ENCODE measurements at regions not wholly inside any gene's neighbourhood (a gene's known extent, or its start where the extent isn't known, plus 50 kb on each side); places are given as distances from the start of the nearest gene placed in this dataset.

DNA sequence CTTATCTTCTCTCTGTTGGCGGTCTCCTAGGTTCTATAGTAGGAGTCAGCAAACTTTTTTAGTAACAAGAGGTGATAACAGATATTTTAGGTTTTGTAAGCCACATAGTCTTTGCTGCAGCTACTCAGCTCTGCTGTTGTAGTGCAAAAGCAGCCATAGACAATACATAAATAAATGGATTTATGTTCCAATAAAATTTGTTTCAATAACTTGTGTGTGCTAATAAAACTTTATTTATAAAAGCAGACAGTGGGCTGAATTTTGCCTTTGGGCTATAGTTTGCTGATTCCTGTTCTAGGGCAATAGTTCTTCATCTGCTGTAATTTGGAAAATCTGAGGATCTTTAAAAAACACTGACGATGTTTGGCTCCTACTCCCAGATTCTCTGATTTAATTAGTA, 469.4 kb upstream of the TNC start:
- no peak for DNase-seq

DNA sequence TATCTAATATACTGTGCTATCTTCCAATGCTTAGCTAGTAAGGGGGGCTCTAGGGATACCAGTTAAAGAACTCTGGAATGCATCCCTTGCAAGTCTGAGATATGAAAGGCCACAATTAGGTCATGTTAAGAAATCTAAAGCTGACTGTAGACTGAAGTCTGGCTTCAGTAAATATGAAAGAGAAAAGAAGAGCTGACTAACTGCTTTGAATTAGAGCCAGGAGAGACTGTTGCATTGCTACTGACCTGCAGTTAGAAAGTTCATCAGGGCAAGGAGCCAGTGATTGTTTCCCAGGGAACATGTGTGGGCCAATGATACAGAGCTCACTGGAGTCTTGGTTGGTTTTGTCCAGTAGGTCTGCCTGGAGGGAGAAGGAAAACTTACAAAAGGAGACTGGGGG, 472.1 kb upstream of the TNC start:
- no peak for DNase-seq

DNA sequence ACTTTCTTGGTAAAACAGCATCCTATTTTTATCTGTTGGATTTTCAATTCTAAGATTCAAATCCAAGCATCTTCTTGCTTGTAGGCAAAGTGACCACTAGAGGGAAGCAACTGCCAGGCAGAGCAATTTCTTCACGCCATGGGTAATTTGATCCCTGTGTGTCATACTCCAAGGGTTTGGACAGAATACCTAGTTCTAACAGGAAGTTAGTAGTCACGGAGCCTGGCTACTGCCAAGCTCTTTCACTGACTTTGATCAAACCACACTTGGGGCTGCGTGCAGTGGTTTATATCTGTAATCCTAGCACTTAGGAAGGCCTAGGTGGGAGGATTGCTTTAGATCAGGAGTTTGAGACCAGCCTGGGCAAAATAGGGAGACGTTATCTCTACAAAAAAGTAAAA, 473.6 kb upstream of the TNC start:
- no peak for DNase-seq

DNA sequence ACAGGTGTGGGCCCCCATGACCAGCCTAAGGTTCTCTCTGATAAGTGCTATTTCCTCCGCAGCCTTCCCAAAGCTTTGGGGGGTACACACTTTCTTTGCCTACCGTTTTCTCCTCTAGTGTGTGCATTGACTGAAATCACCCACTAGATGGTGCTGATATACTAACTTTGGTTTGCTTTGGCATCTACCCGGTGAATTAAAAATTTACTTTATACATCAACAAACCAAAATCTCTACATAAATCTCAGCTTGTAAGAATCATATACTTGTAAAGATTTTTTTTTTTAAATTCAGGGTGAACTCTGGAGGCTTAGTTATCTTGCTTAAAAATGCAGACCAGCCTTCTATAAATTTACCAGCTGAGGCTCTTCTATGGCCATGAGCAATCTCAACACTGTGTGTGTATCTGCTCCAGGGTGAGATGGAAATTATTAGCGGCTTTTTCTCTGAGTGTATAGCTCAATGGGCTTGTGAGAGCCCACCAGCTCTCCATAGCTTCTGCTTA, 475.7 kb upstream of the TNC start:
- no peak for DNase-seq

DNA sequence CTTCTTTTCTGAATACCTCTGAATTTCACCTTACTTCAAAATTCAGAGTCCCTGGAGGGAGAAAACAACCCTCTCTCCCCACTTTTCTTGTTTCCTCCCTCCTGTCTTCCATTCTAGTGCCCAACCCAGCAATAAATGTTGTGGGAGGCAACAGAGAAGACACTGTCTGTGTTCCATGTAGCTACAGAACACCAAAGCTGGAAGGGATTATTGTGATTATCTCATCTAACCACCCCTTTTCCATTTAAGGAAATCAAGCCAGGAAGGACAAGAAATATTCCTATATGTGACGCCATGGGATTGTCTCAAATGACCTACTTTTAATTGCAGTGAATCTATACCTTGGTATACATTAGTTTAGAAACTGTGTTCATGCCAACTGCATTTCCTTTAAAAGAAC, 476.6 kb upstream of the TNC start:
- no peak for DNase-seq

DNA sequence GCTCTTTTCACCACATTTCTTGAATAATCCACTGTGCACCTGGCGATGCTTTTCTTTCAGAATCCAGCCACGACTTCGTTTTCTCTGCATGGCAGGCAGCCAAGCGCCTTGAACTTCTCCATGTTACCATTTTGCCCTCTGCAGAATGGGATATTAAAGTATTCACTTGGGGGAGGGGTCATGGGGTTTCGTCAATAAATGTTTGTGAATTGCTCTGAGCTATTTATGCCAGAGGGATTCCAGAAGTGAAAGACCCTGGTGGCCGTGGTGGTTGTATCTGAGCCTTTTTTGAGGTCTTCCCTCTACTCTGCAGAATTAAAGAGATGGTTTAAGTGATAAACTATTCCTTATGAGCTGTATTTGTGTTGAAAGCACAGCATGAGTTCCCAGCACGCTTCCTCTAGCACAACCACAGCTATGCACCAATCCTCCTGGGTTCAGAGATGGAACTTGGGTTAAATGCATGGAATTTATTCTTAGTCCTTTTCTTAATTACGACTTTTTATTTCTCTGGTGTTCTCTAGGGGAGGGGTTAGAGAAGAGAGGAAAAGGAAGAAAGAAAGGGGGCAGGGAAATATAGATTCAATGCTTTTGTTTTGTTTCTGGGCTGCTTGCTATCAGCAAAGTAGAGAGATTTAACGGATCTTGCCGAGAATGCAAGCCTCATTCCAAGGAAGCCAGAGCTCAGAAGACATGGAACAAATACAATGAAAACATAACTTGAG, 478.2 kb upstream of the TNC start:
- no peak for DNase-seq

DNA sequence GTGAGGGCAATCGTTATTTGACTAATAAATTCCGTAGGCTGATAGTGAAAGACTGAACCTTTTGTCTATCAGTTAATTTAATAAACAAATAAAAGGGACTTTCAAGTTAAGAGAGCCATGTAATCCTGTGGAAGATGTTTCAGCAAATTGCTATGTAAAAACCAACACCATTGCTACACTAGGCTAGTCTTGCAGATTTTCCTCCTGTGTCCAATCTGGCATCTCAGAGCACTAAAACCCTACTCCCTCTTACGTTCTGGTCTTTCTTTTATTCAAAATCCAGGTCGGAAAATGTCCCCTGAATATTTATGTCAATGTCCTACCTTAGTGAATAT, 478.8 kb upstream of the TNC start:
- DNase-seq = no peak

DNA sequence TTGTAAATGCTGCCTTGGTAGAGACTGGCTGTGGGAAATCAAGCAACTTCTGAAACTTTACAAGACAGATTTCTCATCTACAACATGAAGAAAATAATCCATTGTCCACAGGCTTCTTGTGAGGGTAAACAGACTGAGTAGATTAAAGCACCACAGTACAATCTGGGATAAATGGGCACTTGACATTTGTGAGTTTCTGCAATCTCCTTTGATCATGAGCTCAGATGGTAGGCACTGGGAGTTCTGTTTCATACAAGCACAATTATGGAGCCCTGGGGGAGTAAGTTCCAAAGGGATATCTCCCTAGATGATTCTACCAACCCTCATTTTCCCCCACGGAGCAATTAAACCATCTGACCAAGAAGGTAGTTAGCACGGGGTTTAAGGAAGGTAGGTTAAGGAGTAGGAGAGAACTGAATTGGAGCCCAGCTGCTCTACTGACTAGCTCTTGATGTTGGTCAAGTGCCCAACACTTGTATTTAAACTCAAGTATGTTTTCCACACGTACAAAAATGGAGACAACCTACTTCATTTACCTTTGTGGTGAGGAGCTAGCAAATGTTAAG, 479.5 kb upstream of the TNC start:
- no peak for DNase-seq

DNA sequence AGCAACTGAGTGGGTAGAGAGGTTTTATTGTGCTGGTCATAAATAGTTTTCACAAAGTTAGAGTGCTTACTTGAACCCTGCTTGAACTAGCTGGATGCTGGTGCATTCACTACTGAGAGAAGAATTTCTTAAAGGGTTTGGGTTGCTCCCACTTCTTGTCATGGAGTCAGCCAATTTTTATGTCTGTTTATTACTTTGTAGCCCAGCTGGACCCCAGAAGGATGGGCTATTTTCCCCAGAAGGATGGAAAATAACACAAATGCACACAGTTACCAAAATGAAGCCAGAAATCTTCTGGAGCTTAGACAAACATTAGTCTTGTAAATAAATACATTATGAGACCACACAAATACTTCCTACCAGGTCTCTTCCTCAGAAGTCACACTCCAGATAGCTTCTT, 480.8 kb upstream of the TNC start:
- DNase-seq = no peak

DNA sequence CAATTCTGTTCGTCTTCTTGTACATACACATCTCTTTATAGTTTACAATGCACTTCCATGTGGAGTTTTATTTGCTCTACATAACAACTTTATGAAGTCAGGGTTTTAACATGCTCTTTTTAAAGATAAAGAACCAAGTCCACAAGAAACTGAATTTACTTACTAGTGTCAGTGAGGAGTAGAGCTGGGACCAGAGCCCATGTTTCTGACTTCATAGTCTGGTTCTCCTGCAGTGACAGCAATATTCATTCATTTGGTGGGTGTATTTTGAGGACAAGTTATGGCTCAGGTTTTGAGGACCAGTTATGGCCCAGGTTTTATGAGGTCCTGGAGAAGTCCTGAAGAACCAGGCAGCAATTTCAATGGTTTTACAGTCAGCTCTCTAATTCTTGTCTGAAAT, 481.9 kb upstream of the TNC start:
- no peak for DNase-seq

DNA sequence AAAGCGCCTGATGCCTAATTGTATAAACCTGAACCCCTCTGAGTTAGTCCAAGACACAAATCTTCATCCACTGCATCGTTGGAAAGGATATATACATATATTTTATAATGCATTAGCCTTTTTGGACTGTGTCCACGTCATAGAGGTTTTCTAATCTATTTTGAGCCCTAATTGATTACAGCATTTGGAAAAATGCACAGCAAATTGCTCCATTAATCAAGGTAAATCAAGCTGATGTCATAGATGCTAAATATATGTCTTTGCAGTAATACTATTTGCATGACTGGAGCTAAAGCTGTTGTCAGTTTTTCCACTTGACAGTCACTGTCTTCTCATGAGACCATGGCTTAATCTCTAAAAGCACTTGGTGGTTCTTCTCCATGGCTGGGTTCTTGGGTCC, 483.5 kb upstream of the TNC start:
- DNase-seq = no peak

DNA sequence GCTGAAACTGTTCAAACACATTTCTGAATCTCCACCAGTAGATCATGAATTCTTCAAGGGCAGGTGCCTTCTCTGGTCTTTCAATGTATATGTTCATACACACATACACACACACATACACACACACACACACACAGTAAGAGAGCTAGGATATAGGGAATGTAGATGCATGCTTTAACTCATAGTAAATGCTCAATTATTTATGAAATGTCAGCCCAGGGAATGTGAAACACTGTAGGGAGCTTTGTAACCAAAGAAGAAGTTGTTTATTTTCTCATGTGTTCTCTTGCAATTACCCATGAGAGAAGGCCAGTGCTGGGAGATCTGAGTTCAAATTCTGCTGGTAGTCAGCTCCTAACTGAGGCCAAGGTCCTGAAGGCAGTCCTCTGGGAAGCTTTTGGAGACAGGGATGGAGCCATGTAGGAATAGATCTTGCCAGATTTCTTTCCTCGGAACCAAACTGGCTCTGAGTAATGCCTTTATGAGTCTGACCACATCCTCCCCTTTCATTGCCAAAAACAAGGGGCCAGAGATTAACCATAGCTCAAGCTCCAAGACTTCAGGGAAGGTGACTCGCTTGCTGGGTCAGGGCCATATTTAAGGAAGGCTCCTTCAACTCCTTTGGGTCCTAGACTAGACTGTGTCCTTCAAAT, 487.0 kb upstream of the TNC start:
- DNase-seq = no peak

DNA sequence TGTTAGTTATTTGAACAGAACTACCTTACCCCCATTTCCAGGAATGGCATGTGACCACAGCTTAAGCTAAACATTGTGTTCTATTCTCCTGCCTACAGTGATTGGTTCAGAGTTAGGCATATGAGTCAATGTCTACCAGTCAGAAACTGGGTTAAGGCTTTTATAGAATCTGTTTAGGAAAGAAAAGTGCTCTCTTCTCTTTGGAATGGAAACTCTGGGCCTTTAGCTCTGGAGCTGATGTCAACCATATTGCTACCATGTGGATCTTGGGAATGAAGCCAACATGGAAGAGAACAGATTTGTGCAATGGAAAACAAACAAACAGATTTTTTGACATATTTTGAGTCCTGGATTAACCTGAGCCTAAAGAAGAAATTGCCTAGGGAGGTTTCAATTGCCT, 488.9 kb upstream of the TNC start:
- no peak for DNase-seq

DNA sequence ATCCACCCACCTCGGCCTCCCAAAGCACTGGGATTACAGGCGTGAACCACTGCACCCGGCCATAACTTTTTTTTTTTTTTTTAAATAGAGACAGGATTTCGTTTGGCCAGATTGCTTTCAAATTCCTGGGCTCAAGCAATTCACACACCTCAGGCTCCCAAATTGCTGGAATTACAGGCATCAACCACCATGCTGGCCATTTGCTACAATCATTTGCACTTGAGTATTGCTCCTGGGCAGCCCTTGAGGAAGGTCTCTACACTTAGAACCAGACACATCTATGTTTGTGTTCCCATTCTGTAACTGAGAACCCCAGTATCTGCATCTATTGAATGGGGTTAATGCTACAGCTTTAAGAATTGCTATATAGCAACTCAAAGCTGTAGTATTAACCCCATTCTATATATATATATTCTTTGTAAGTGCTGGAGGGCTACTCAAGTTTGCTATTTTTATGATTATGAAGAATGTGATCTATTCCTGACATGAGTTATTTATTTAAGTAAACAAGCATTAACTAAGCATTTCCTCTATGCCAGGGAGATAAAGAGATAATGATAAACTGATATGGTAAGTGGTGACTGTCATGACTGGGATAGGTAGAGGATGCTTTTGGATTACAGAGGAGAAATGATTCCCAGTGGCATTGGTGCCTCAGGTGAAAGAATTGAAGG, 496.5 kb upstream of the TNC start:
- DNase-seq = no peak

DNA sequence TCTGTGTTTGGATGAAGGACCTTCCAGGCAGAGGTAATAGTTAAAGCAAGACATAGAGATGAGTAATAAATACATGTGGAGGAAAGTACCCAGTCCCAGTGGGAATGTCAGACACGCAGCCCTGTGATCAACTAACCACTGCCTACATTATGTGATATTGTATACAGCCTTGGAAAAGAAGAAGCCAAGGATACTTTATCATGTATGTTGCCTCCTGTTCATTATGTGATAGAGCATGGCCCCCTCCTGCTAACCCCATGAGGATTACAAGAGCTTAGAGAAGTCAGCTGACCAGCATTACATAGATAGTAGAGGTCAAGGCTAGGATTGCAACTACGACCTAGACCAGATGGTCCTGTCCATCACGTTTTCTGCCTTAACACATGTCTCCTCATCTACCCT, 497.0 kb upstream of the TNC start:
- no peak for DNase-seq

DNA sequence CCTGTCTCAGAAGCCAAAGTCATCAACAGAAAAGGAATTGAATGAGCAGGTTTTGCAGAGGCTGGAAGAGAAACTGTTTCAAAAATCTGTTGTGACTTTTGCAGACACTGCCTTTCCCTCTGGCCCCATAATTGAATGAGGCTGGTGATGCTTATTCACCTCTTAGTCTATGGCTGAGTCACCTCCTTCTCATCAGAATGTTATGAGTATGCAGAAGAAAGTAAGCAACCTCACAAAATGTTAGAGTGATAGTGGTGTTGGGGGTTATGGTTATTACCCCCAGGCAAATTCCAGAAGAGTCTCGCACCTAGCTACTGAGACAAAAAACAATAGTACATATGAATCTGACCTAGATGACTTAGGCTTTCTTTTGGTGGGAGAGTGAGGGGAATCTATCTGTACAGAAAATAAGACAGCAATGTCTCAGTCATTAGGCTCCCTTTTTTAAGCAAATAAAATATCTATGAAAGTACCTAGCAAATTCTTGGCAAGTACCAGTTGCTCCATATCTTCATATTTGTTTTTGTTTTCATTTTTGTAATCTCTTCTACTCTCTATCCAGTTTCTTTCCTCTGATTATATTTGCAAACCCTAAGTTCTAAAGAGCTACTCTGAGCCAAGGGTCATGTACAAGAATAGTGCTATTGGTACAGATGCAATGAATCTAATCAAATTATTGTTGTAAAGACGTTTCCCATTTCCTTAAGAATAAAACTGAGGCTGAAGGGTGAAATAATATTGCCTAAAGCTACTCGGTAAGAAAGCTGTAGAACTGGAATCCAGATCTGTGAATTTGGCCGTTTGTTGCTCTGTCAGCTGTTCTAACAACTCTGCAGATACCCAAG, 498.1 kb upstream of the TNC start:
- no peak for DNase-seq

DNA sequence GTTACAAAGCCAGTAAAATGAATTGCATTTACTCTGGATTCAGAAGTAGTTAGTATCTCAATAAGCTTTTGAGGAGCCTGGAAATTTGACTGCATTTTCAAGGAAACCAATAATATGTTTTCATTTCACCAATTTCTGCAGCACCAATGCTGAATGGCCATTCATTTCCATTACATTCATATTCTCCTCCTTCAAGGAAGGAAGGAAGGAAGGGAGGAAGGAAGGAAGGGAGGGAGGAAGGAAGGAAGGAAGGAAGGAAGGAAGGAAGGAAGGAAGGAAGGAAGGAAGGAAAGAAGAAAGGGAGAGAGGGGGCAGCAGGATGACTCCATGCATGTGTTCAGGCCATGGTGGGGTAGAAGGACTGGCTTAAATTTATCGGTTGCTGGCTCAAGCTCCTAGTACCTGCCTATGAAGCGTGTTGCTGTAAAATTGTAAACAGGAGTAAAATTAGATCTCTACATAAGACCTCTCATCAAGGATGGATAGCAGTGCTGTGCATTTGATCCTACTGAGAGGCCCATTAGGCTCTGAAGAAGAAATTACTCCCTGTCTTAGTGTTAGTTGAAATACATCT, 498.8 kb upstream of the TNC start:
- DNase-seq = no peak

DNA sequence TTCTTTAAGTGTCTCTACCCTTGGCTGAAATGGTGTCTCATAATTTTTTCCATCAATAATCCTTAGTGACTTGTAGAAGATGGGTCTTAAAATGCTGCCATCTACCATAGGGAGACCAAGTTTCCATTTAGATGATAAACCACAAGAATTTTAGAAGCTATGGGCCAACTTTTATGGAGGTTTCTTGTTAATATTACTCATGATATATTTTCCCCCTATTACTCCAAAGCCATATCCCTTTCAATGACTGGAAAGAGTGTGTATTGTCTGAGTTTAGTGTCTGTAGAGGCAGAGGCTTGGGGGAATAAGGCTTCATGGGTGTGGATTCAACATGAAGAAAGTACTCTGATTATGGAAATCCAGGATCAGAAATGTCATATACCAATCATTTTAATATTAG, 507.3 kb upstream of the TNC start:
- DNase-seq = no peak

DNA sequence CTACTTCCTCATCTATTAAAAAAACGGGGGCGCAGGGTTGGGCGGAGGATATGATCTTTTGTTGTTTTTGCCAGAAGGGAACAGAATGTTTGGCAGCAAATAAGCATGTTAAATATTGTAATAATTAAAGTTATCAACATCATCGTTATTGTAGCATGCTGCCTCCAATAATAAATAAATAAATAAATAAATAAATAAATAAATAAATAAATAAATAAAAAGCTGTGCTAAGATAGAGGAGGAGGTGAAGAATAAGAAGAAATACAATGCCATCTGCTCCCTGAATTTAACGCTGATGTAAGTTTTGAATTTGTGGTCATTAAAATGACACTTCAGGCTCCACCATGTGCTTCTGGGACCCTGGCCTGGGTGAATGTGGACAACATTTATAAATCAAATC, 508.0 kb upstream of the TNC start:
- DNase-seq = no peak

DNA sequence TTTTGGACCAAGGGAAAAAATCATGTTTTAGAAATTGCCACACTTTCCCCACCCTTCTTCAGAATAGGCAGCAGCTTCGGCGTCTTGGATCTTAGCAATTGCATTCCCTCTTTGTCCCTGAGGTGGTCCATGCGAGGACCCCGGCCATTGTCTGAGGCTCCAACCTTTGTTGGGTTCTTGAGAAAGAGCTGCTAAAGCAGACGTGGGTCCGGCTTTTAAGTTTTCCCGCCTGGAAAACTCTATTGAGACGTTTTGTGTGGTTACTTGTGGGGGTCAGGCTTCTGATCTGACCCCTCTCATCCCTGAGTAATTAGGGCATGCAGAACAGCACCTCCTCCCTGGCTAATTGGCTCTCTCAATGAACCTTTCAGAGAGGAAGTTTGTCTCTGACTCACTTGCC, 509.6 kb upstream of the TNC start:
- no peak for DNase-seq

DNA sequence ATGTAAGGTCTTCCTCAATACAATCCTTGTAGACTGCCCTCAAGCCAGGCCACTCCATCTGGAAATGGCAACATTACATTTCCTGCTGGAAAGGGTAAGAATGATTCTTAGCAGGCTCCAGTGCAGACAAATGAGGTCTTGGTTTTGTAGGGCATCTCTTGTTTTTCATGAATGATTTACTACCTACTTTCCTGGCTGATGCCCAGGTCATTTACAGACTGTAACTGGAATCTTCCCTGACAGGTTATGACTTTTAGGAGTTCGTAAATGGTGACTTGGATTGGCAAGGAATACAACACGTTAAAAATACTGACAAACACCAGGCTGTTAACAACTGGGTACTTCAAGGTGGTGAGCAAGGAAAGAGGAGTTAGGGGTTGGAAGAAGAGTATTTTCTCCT, 510.5 kb upstream of the TNC start:
- DNase-seq = no peak

DNA sequence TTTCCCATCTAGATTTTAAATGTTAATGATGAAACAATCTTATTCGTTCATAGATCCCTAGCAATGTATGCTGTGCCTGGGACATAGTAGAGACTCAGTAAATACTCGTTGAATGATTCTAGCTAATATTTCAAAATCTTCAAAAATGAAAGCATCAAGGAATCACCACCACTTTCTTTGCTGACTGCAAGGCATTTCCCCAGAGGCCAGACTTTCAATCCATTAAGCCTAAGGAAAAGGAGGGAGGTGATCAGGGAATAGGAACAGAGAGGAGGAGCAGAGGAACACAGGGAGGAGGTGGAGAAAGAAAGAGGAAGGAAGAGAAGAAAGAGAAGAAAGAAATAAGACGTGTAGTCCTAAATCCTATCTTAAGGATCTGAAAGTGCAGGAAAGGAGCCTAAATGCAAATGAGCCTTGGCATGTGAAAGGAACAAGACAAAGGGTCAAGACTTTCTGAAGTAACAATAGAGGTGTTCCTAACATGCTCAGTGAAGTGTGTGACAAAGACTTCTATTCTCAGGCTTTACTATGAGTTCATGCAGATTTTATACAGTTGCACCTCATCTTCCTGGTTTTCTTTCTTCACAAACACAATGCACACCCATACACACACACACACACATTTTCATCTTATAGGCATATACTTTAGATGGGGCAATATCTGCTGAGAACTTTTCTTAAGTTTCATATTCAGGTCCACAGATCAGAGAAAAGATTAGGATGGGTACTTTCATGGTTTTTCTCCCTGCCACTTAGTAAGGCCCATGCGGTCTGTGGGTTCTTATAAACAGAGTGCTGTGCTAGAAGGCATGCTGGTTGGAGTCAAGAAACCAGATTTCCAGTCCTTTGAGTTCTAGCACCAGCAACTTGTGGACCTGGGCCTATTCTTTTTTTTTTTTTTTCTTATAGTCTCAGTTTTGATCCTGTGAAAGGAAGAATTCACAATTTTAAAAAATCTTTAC, 512.2 kb upstream of the TNC start:
- DNase-seq = no peak

All from activated naive CD4-positive, alpha-beta T cell treated with anti-CD3 and anti-CD28 coated beads, Interleukin-2, amount 50 U/mL, for 16 hours (primary cell).